GM23338 (cell line): ENCODE measurements at regions not wholly inside any gene's neighbourhood (a gene's known extent, or its start where the extent isn't known, plus 50 kb on each side); places are given as distances from the start of the nearest gene placed in this dataset.

ENCODE experiments used
- ATAC-seq: fragments of 200-7000 bp; cut with Tn5 transposase; 3 replicates; pipeline ENCODE4 v1.9.1; 2020
- DNase-seq: peaks from one replicate; pipeline ENCODE4 v3.0.0-alpha.2; 2015; ENCODE audit warnings: low spot score
- H2AFZ ChIP-seq: fragments of 200-600 bp; sonication (generic); 2 replicates; pipeline ENCODE4 v1.8.0; 2016; ENCODE audit warnings: antibody characterized with exemption, mild to moderate bottlenecking, moderate library complexity
- H3F3A ChIP-seq: fragments of 200-600 bp; sonication (generic); replicated peaks from 2 replicates; pipeline ENCODE4 v1.8.0; 2017; ENCODE audit warnings: antibody characterized with exemption, mixed run types, low read depth
- H3K27ac ChIP-seq: fragments of 200-600 bp; sonication (generic); 2 replicates; pipeline ENCODE4 v1.6.1; 2016; ENCODE audit warnings: low read depth
- H3K27me3 ChIP-seq: fragments of 200-600 bp; sonication (generic); 2 replicates; pipeline ENCODE4 v1.8.0; 2016; ENCODE audit warnings: mild to moderate bottlenecking, mixed run types, moderate library complexity; ENCODE audit not compliant: insufficient read depth
- H3K36me3 ChIP-seq: fragments of 200-600 bp; sonication (generic); 2 replicates; pipeline ENCODE4 v1.8.0; 2016; ENCODE audit warnings: mild to moderate bottlenecking; ENCODE audit not compliant: insufficient read depth
- H3K4me1 ChIP-seq: fragments of 200-600 bp; sonication (generic); 2 replicates; pipeline ENCODE4 v1.8.0; 2016; ENCODE audit warnings: mild to moderate bottlenecking, moderate library complexity; ENCODE audit not compliant: insufficient read depth
- H3K4me2 ChIP-seq: fragments of 200-600 bp; sonication (generic); 2 replicates; pipeline ENCODE4 v1.7.1; 2017; ENCODE audit warnings: mixed run types
- H3K4me3 ChIP-seq: fragments of 200-600 bp; sonication (generic); 2 replicates; pipeline ENCODE4 v1.6.1; 2016; ENCODE audit warnings: mixed run types
- H3K79me2 ChIP-seq: fragments of 200-600 bp; sonication (generic); replicated peaks from 2 replicates; pipeline ENCODE4 v1.8.0; 2017; ENCODE audit warnings: mild to moderate bottlenecking; ENCODE audit not compliant: insufficient read depth
- H3K9me2 ChIP-seq: fragments of 200-600 bp; sonication (generic); 2 replicates; pipeline ENCODE4 v1.8.0; 2017; ENCODE audit not compliant: insufficient read depth
- H4K20me1 ChIP-seq: fragments of 200-600 bp; sonication (generic); replicated peaks from 2 replicates; pipeline ENCODE4 v1.8.0; 2017; ENCODE audit warnings: mild to moderate bottlenecking; ENCODE audit not compliant: insufficient read depth
- H3K27ac Mint-ChIP-seq: 2 replicates; pipeline ENCODE4 v1.8.0; 2020; ENCODE audit warnings: inconsistent platforms, mild to moderate bottlenecking, moderate library complexity, mixed read lengths
- H3K27me3 Mint-ChIP-seq: 3 replicates; pipeline ENCODE4 v1.8.0; 2022; ENCODE audit warnings: low read depth, mild to moderate bottlenecking, moderate library complexity, mixed read lengths, inconsistent platforms; ENCODE audit not compliant: insufficient read depth, poor library complexity
- H3K36me3 Mint-ChIP-seq: 3 replicates; pipeline ENCODE4 v1.8.0; 2021; ENCODE audit warnings: low read depth, mild to moderate bottlenecking, inconsistent platforms, moderate library complexity, mixed read lengths
- H3K4me1 Mint-ChIP-seq: 3 replicates; pipeline ENCODE4 v1.8.0; 2020; ENCODE audit warnings: mild to moderate bottlenecking, inconsistent platforms, mixed read lengths
- H3K4me3 Mint-ChIP-seq: 3 replicates; pipeline ENCODE4 v1.8.0; 2021; ENCODE audit warnings: moderate library complexity, mild to moderate bottlenecking, inconsistent platforms, mixed read lengths
- H3K9me3 Mint-ChIP-seq: 3 replicates; pipeline ENCODE4 v1.8.0; 2020; ENCODE audit warnings: moderate library complexity, mild to moderate bottlenecking, inconsistent platforms, mixed read lengths
- CTCF ChIP-seq, 2 experiments: fragments of 200-600 bp in 1 of 2; sonication (generic) in 1 of 2; conservative IDR thresholded peaks; 2 replicates each; pipeline versions ENCODE4 v1.5.1 to v1.6.1; 2016 to 2017; ENCODE audit warnings: antibody characterized with exemption in 2 of 2, low read depth in 2 of 2, mild to moderate bottlenecking in 2 of 2, moderate library complexity in 1 of 2
- ETS1 ChIP-seq: IDR thresholded peaks from 2 replicates; pipeline ENCODE4 v1.6.1; 2016; ENCODE audit warnings: antibody characterized with exemption
- EZH2 ChIP-seq: fragments of 200-600 bp; sonication (generic); IDR thresholded peaks from one replicate; pipeline ENCODE4 v1.8.0; 2017; ENCODE audit warnings: antibody characterized with exemption, mild to moderate bottlenecking, low read depth; ENCODE audit not compliant: unreplicated experiment
- EZH2phosphoT487 ChIP-seq: fragments of 200-600 bp; sonication (generic); IDR thresholded peaks from one replicate; pipeline ENCODE4 v1.8.1; 2018; ENCODE audit warnings: antibody characterized with exemption; ENCODE audit not compliant: unreplicated experiment
- JUNB ChIP-seq: IDR thresholded peaks from one replicate; pipeline ENCODE4 v1.6.1; 2016; ENCODE audit warnings: antibody characterized with exemption; ENCODE audit not compliant: unreplicated experiment
- NANOG ChIP-seq: IDR thresholded peaks from 2 replicates; pipeline ENCODE4 v1.6.1; 2016; ENCODE audit warnings: antibody characterized with exemption, borderline replicate concordance
- POLR2AphosphoS5 ChIP-seq: IDR thresholded peaks from 2 replicates; pipeline ENCODE4 v1.6.1; 2016; ENCODE audit warnings: antibody characterized with exemption, low read depth
- TF ChIP-seq, protein P1 (sequence below): IDR thresholded peaks from one replicate; pipeline ENCODE4 v1.6.1; 2018; ENCODE audit warnings: antibody characterized with exemption; ENCODE audit not compliant: unreplicated experiment

GRCh38 chr5:23864786-23865185 lies 357.4 kb downstream of the PRDM9 start:
- Mint-ChIP-seq H3K27me3 (no peaks in the 10 kb centered on the region), H3K36me3 (no peaks in the 10 kb centered on the region; the same call in 2 of the 3 replicates), H3K9me3 (no peaks in the 10 kb centered on the region; the same call in 2 of the 3 replicates), H3K4me1 (no peaks in the 10 kb centered on the region), H3K27ac (0 out of 2 replicates have a peak overlapping the region, but pooled peaks have one; percentile 12), H3K4me3 (no peak overlapping the region)
- peak overlapping the region; percentile 38; the same call in 1 of the 2 replicates for H2AFZ ChIP-seq
- H3K79me2 ChIP-seq = no peaks in the 10 kb centered on the region
- no peaks in the 10 kb centered on the region for H3K27me3 ChIP-seq
- no peaks in the 10 kb centered on the region for H4K20me1 ChIP-seq
- no peak for TF ChIP-seq POLR2AphosphoS5
- no peak for TF ChIP-seq CTCF (conservative IDR thresholded peaks at IDR 0.05; ENCODE audit: low read depth in 2 of 2)
- no peak for TF ChIP-seq JUNB
- no peak for TF ChIP-seq NANOG
- TF ChIP-seq EZH2 = no peak
- TF ChIP-seq ETS1 = no peak
- ATAC-seq (no peak), DNase-seq (peak; percentile 1)
- H3K4me2 ChIP-seq = no peak overlapping the region
- H3K27ac ChIP-seq = no peak overlapping the region
- no peaks in the 10 kb centered on the region for H3K4me1 ChIP-seq
- no peaks in the 10 kb centered on the region for H3K36me3 ChIP-seq
- H3K4me3 ChIP-seq = no peak overlapping the region
- H3K9me2 ChIP-seq = no peaks in the 10 kb centered on the region
- no peaks in the 10 kb centered on the region for H3F3A ChIP-seq

DNA sequence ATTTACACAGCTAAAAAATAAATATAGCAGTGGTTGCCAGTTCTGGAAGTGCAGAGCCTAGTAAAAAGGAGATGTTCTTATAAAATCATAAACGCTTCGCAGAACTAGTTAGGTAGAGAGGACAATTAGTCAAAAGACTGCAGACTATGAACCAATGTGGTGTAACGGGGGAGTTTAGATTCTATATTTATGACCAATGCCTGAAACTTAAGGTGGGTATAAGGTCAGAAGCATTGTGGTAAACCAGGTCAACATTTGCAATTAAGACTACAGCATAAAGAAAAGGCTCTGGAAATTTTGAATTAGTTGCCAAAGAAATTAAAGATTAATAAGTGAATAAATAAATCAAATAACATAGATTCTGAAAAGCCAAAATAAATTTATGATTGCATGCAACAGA lies 370.4 kb downstream of the PRDM9 start:
- TF ChIP-seq EZH2phosphoT487 = no peak
- no peak for TF ChIP-seq ETS1
- TF ChIP-seq, protein P1, sequence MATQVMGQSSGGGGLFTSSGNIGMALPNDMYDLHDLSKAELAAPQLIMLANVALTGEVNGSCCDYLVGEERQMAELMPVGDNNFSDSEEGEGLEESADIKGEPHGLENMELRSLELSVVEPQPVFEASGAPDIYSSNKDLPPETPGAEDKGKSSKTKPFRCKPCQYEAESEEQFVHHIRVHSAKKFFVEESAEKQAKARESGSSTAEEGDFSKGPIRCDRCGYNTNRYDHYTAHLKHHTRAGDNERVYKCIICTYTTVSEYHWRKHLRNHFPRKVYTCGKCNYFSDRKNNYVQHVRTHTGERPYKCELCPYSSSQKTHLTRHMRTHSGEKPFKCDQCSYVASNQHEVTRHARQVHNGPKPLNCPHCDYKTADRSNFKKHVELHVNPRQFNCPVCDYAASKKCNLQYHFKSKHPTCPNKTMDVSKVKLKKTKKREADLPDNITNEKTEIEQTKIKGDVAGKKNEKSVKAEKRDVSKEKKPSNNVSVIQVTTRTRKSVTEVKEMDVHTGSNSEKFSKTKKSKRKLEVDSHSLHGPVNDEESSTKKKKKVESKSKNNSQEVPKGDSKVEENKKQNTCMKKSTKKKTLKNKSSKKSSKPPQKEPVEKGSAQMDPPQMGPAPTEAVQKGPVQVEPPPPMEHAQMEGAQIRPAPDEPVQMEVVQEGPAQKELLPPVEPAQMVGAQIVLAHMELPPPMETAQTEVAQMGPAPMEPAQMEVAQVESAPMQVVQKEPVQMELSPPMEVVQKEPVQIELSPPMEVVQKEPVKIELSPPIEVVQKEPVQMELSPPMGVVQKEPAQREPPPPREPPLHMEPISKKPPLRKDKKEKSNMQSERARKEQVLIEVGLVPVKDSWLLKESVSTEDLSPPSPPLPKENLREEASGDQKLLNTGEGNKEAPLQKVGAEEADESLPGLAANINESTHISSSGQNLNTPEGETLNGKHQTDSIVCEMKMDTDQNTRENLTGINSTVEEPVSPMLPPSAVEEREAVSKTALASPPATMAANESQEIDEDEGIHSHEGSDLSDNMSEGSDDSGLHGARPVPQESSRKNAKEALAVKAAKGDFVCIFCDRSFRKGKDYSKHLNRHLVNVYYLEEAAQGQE = no peak
- no peak for TF ChIP-seq CTCF (conservative IDR thresholded peaks at IDR 0.05; ENCODE audit: low read depth in 2 of 2)
- no peak for TF ChIP-seq POLR2AphosphoS5
- Mint-ChIP-seq H3K4me3 (no peak overlapping the region), H3K4me1 (no peaks in the 10 kb centered on the region), H3K9me3 (peaks cover 3% of the 10 kb centered on the region), H3K27ac (no peak overlapping the region), H3K27me3 (no peaks in the 10 kb centered on the region), H3K36me3 (peaks cover 3% of the 10 kb centered on the region; the same call in 2 of the 3 replicates)
- Histone ChIP-seq H3F3A (no peaks in the 10 kb centered on the region), H4K20me1 (no peaks in the 10 kb centered on the region), H3K4me1 (no peaks in the 10 kb centered on the region), H3K9me2 (no peaks in the 10 kb centered on the region), H3K4me3 (no peak overlapping the region), H3K27ac (no peak overlapping the region), H2AFZ (no peak overlapping the region), H3K4me2 (no peak overlapping the region), H3K36me3 (no peaks in the 10 kb centered on the region), H3K79me2 (no peaks in the 10 kb centered on the region), H3K27me3 (no peaks in the 10 kb centered on the region)
- no peak for ATAC-seq
- DNase-seq = no peak
